Stimulated activated CD4-positive, alpha-beta T cell treated with anti-CD3 and anti-CD28 coated beads, Interleukin-4, amount 100 ng/mL, for 48 hours (primary cell): ENCODE measurements at regions not wholly inside any gene's neighbourhood (a gene's known extent, or its start where the extent isn't known, plus 50 kb on each side); places are given as distances from the start of the nearest gene placed in this dataset.
"Not testable (repeated sequence)": the region's sequence is repeated elsewhere in the genome, so short reads cannot be mapped to it uniquely, and the experiment has no call there.

ENCODE experiments used
- DNase-seq, 2 donors: peaks; one replicate each; pipeline ENCODE4 v3.0.0-alpha.2; 2020; ENCODE audit warnings: low read depth in 2 of 2

DNA sequence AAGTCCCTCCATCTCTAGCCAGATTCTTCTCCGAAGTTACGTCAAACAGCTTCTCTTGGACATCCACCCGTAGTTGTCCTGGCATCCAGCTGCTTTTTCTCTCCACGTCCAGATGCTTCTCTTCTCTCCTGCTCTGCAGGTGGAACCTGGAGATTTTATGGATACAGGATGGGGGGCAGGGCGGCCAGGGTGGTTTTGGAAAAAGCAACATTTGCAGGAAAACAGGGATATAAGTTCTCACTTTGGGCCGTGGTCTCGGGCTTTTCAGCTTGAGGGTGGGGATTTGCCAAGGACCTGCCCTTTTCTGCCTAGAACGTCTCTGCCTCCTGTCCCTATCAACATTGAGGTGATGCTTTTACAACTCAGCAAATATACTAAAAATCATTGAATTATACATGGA lies 1941.6 kb upstream of the C9orf72 start:
- no peak for DNase-seq

DNA sequence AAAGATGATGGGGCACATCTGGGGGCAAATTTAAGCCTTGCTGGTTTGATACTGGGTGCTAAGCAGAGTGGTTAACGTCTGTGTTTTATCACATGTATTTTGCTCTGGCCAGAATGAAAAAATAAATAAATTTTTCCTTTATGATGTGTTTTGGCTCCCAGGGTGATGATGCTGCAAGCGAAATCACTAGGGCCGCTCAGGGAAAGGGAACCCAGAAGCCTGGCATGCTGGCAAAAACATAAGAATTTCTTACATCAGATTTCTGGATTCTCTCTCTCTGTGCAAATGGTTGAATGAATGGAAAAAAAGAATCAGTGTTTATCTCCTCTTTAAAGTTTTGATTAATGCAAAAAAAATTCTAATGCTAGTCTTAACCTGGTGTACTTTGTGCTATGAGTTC lies 1975.2 kb upstream of the C9orf72 start:
- no peak for DNase-seq

DNA sequence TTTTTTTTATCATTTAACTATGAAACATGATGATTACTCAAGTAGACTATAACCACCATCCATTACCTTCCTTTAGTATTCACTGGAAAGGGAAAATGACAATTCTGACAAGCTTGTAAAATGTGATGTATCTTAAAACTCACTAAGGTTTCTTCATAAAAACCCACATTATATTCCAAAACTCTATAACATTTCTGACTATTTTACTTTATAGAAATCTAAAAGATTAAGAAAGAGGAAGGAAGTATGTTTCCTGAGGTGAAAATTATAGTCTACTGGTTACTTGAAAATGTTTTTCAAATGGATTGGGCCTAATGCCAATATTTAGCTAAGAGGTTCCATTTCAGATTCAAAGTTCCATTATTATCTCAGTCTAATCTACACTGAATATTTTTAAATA lies 1982.2 kb upstream of the C9orf72 start:
- DNase-seq = no peak

DNA sequence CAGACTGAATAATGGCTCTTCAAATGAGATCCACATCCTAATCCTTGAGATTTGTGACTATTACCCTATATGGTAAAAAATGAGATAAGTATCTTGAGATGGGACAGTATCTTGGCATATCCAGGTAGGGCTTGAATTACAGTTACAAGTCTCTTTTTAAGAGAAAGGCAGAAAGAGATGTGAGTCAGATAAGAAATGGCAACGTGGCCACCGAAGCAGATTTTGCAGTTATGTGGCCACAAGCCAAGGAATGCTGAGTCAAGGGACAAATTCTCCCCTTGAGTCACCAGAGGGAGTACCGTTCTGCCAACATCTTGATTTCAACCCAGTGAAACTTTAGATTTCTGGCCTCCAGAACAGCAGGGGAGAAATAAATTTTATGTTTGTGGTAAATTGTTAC lies 1983.0 kb upstream of the C9orf72 start:
- DNase-seq = no peak

DNA sequence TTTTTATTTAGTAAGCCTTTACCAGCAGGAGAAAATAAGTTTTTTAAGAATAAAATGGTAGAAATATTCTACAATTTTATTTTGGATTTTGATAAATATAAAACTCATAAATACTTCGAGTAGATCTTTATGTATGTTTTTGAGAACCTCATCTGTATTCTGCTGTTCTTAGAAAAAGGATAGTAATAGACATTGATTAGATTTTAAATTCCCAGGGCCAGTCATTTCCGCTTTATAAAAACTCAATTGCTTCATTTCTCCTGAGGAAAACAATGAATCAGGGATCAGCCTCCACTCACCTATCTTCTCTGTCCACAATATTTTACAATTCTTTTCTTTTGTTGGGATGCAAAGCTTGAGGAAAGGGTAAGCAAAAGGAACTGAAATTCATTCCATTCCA lies 1983.5 kb upstream of the C9orf72 start:
- DNase-seq = no peak

DNA sequence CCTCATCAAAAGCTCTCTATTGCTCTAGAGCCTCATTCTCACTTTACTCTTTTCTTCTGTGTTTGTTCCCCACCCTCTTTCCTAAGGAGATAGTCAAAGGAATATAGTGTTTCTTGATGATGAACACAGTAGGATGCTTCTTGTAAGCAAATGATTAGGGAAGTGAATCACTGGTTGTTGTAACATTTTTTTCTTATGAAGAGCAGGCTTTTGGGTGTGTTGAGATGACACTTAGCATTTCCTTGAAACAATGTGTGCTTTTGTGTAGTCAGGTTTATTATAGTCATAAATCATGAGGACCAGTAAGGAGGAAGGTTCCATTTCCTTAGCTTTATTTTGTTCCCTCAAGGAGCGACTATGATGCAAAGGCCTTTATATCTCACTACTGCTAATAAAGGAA lies 1991.3 kb upstream of the C9orf72 start:
- no peak for DNase-seq

DNA sequence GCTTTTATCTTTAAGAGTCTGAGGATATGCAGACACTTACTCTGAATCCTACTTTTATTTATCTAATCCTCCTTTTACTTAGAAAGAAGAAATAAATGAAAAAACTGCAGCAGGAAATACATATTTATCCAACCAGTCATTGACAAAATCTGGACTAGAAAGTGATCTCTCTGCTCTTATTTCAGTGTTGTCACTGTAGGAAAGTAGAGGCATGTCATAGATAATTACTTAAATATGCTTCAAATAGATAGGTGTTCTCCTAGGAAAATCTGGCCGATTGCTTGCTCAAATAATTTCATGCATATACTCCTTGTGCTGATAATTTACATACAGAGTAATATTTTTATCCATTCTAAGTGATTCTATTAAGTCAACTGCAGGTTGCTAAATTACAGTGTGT lies 2001.9 kb upstream of the C9orf72 start:
- DNase-seq = no peak

DNA sequence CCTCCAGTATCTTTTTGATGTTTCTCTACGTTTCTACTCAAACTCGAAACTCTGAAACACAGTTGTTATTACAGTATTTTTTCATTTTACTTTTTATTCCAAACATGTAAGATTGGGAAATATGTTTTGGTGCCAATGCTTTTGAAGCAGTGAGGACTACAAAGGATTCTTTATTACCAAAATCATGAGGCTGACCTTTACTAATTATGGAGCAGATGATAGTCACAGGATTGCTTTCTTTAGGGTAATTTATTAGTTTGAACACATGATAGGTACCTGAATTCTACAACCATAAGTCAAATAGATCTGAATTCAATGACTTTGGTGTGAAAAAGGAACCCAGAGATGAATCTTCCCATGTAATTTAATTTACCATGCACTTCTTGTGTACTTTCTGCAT lies 2015.1 kb upstream of the C9orf72 start:
- DNase-seq = no peak

DNA sequence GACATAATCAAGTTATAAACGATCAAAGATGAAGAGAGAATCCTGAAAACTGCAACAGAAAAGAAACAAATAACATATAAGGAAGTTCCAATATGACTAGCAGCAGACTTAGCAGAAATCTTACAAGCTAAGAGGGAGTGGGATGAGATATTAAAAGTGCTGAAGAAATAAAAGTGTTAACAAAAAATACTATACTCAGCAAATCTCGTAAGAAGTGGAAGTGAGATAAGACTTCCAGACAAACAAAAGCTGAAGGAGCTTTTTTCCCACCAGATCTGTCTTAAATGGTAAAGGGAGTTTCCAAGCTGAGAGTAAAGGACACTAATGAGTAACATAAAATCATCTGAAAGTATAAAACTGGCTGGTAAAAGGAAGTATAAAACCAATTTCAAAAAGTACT lies 2036.0 kb upstream of the C9orf72 start:
- no peak for DNase-seq

DNA sequence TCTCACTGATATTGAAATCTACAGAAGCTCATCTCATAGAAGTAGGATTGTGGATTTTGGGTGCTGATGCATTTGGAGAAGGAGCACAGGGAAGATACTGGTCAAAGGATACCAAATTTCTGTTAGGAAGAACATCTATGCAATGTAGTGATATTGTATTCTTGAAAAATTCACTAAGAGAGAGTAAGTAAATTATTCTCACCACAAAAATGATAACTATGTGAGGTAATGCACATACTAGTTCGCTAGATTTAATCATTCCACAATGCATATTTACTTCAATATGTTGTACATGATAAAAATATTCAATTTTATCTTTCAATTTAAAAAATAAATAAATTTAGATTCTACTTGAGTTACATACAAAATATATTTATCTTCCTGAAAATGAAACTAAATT lies 2040.5 kb upstream of the C9orf72 start:
- DNase-seq = no peak

DNA sequence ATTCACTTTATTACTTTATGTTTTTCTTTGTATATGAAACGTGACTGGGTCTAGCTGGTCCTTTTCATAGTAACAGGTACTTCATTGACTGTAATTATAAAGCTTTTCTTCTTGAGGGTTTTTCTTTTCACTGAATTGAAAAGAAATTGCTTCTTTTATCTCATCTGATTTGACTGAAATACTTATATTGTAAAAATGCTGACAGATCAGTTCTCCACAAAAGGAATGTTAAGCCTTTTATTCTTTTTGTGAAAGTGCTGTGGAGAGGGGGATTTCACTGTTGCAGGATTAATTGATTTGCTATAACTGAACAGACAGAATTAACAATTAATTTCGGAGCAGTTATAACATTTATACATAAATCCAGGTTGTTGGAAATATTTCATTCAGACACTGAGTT lies 2043.6 kb upstream of the C9orf72 start:
- no peak for DNase-seq

DNA sequence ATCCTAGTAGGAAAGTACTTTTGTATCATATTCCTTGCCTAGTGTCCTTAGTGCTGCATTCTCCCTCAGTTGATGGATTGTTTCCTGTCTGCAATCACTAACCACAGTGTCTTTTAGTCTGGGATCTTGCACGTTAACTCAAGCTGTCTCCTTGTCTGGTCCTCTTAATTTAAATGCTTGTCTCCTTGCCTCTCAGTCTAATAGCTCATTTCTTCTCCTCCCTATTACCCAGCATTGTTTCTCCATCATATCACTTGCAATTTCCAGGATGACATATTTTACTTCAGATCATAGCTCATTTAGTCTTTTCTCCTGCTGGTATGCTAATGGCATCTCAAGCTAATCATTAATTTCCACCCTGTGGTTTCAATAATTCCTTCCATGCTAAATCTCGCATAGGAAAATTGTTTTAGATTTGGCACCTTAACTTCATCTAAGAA lies 2052.0 kb upstream of the C9orf72 start:
- no peak for DNase-seq

DNA sequence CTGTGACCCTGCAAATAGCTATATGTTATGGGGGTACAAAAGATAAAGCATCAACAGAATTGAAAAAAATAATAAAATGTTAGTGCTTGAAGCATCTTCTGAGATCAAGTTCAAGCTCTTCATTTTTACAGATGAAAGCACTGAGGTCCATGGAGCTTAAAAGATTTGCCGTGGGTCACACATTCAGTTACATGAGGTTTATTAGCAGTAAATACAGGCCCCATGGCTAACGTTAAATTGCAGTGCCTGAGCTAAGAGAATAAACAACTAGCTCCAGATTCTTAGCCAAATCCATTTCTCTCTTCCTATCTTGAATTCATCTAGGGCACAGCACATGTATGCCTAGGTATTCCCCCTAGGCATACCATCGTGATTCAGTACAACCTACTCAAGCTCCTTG lies 2052.7 kb upstream of the C9orf72 start:
- no peak for DNase-seq

DNA sequence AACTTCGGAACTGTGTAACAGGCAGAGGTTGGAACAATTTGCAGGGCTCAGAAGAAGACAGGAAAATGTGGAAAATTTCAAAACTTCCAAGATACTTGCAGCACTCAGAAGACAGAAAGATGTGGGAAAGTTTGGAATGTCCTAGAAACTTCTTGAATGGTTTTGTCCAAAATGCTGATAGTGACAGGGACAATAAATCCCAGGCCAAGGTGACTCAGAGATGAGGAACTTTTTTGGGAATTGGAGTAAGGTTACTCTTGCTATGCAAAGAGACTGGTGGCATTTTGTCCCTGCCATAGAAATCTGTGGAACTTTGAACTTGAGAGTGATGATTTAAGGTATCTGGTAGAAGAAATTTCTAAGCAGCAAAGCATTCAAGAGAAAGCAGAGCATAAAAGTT lies 2055.6 kb upstream of the C9orf72 start:
- DNase-seq = not testable (repeated sequence)

DNA sequence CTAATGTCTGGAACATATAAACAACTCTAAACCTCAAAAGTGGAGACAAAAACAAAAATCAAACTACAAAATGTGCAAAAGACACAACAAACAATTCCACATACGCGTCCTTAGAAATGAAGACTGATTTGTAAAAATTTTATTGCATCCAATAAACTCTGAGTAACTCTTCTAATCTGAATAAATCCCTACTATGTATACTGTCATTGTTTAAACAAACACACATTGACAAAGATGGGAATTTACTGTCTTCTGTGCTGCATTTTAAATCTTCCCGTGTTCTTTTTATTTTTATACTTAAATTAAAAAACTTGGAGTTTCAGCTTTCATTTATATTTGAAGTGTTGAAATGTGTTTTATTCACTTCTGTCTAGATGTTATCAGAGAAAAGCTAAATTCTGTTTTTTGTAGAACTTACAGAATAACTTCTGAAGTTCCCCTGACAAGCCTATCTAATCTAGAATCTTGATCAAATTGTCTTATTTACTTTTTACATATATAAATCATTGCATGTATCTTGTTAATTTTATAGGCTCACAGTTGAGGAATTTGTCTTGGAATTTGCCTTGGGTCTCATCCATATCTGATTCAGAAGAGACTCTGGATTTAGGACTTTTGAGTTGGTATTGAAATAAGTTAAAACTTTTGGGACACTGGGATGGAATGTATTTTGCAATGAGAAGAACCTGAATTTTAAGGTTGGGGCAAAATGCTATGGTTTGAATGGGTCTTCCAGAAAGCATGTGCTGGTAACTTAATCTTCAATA lies 2064.4 kb upstream of the C9orf72 start:
- no peak for DNase-seq

DNA sequence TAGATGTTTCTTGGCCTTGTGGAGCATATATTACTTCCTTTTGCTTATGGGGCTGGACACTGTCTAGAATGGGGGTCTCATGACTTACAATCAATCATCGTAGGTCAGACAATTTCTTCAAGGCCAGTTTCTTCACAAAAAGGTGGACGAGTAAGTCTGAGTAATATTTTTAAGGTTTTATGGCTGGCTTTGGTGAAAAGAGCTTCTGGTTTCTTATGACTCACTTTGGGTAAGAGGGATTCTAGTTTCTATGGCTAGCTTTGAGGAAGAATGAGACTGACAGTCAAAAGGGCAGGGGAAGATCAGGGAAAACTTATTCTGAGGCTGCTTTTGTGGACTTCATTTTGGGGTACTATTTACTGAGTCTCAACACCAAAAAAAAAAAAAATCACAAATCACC lies 2067.2 kb upstream of the C9orf72 start:
- DNase-seq = no peak

DNA sequence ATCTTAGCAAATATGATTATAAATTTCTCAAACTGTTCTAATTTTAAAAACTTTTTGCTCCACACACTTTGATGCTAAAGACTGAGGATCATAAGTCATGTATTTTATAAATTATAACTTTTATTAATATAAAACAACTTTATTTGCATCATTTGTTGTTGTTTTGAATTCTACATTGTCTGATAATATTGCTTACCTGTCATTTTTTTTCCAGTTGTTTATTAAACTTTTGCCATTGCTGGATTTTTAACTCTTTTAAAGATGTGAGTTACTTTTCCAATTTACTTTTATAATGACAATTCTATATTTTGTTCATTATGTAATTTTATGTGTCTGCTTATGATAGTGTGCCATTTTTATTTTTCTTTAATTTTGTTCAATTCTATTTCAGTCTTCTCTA lies 2071.2 kb upstream of the C9orf72 start:
- no peak for DNase-seq

DNA sequence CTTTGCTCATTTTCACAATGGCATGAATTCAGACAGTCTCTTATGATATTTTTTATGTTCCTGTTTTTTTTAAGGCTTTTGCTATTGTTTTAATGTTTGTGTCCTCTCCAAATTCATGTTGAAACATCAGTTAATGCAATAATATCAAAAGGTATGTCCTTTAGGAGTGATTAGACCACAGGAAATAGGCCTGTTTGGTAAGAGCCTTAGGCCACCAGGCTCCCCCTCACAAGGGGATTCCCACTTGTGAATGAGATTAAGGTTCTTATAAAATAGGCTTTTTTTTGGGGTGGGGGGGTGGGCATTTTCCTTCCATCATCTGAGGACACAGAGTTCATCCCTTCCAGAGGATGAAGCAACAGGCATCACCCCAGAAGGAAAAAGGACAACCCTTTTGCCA lies 2074.2 kb upstream of the C9orf72 start:
- no peak for DNase-seq

DNA sequence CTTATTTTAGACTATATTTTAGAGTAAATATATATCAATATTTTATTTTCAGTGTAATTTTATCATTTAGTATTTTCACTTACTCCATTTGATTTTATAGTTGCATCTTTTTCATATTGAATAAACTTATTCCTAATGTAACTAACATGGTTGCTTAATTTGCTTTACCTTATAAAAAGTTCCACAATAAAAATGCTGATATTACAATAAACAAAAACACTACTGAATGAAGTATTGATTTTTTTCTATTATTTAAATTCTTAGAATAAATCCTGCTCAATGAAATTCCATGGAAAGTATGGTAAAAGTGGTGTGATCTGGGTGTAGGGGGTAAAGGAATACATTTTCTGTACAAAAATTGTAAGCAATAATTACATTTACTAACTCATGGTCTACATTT lies 2074.9 kb upstream of the C9orf72 start:
- DNase-seq = no peak

DNA sequence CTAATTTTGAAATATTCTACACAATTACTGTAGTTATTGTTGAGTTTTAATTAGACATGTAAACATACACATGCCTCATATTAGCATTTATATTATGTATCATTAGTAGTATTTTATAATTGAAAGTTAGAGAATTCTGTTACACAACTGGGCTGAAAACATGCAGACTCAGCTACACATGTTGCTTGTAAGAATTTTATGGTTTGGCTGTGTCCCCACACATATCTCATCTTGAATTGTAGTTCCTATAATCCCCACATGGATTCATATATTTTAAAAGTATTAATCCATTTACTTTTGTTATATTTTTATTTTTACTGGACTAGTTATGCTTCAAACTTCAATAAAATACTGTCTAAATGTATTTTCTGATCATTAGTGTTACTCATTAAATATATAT lies 2075.3 kb upstream of the C9orf72 start:
- DNase-seq = no peak

DNA sequence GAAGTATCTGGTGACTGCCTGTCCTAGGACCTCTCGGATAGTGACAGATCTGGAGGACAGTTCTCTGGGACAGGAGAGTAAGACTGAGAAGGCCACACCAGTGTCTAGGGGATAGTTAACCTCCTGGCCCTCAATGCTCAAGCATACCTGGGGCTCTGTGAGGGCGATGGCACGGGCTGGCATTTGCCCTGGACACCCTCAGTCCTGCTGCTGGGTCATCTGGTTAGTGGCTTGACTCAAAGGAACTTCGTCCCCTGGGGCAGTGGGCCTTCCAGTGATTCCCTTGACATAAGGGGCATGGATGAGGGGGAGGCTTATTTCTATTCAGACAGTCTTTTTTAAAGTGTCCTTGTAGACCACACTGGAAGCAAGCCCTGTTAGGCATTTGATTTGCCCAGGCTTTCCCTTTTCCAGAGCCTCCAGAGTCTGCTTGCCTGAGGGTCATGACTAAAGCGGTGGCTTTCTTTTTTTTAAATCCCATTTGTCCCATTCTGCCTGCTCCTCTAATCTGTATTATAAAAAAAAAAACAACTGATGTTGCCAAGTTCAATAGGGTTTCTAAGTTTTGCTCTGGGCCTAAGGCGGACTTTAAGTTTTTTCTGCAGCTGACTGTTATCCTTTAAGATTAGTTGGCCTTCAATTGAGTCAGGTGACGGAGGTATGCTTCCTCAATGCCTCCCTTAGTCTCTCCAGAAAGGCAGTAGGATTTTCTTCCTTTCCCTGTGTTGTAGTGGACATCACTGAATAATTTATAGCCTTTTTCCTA lies 2083.5 kb upstream of the C9orf72 start:
- no peak for DNase-seq

DNA sequence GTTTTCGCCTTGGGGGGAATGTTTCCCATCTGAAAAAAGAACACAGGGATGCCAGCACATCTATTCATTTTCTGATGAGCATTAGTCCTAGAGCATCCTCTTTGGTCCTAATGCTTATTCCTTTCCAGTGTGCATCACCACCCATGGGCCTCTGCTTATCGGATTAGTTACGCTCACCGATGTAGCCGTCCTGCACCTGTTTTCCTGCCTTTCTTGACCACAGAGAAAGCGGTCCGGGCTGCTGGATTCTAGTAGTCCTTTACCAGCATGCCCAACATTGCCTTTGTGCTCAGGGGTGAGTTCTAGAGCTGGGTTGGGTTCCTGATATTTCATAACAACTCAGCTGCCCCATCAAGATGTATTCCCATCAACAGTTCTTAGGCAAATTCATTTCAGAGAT lies 2084.5 kb upstream of the C9orf72 start:
- no peak for DNase-seq

DNA sequence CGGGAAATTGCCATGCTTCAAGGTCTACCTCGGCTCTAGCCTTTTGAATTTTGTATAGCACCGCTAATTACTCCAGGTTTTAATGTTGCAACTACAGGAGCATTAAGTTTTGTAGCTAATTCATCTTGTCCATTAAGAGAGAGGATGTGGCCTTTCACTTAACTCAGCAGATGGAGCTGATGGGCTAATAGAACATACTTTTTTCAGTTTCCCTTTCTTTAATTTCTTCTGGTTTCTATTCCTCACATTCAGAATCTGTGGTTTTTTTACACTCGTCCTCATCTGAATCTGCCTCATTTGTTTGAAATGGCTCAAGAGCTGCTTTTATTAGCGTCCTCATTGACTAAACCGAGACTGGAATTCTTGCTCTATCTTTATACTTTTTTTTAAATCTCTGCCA lies 2085.7 kb upstream of the C9orf72 start:
- DNase-seq = no peak

DNA sequence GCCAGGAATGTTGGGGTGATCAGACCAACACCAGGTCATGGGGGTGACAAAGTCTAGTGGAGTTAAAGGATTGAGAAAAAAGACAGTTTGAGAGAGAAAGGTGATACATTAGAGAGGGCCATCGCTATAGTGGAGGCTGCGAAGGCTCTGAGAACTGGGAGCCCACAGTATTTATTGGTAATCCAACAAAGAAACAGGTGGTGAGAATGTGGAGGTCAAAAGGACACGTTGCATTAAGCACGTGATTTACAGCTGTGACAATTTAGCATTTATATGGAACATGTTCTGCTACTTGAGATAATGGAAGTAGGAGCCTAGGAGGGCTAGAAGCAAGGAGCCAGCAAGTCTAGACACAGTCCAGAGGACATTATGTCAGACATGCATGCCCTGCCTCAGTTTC lies 2086.5 kb upstream of the C9orf72 start:
- no peak for DNase-seq
